GM18502 (cell line): ENCODE measurements at regions not wholly inside any gene's neighbourhood (a gene's known extent, or its start where the extent isn't known, plus 50 kb on each side); places are given as distances from the start of the nearest gene placed in this dataset.

ENCODE experiments used
- ATAC-seq: cut with Tn5 transposase; IDR thresholded peaks from one replicate; pipeline ENCODE4 v1.9.1; 2021; ENCODE audit warnings: mild to moderate bottlenecking; ENCODE audit not compliant: unreplicated experiment, poor library complexity

DNA sequence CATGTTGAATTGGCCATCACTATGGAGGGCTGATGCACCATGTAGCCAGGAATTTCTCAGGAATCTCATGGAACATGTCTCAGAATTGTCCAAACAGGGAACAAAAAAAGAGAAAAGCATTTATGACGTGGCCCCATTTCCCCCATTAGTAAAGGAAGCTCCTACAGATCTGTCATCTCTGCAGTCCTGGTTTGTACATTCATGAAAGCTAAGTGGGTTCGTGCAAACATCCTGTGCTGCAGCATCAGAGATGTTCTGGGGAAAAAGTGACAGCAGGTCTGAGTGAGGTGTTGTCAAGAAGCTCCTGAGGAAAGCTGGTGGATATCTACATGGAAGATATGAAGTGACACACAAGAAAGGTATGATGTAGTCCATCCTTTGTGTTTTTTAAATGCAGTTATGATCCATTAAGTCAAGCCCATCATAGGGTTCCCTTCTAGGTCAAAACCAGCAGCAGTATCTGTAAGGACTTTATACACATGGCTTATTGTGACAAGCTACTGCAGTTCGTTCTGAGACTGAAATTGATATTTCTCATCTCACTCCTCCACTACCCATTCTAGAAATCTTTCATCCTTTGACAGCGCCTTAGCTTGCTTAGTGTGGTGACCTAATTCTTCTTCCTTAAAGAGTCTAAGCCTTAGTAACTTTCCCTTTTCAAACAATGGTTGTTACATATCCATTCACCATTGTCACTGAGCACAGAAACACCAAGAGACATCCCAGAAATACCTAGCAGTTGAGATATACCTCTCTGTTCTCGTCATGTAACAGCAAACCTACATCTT is 200.0 kb upstream of the TCF21 start:
- ATAC-seq = no peak

DNA sequence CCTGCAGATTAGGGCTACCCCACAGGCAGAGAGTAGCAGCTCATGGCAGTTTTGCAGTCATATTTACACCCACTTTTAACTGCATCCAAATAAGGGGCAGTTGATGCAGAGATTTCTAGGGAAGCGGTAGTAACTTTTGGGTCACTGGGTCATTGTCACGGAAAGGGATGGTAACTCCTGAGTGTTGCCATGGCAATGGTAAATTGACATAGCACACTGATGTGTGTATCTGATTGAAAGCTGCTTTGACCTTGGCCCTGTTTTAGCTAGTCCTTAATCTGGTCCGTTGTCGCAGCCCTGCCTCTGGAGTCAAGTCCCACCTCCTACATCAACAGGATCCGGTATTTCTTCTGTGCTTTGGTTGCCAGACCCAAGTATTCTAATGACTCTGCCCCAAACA is 199.1 kb upstream of the TCF21 start:
- ATAC-seq = no peak

DNA sequence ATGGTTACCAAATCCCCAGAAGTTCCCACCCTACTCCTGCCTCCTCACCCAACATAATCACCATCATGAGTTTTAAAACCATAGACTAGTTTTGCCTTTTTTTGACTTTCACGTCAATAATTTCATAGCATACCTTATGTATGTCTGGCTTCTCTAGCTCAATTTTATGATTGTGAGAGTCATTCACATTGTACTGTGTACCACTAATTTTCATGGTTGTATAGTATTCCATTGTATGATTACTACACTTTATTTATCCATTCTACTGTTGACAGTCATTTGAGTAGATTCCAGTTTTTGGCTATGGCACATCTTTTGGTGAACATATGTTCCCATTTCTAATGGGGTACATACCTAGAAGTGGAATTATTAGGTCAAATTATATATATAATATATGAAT is 195.3 kb upstream of the TCF21 start:
- ATAC-seq = no peak

DNA sequence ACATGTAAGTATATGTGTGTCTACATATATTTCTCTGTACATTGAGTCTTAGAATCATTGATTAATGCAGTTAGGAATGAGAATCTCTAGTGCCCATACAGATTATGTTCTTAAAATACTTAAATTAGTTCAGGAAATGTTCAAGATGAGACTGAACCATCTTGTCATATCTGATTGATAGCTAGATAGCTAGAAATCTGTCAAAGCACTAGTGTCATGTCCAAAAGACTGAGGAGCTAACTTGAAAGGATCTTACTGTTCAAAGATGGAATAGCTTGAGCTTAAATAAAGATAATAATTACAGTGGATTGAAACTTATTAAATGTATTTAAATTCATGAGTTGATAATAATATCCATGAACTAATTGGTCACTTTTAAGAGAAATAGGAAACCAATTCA is 191.7 kb upstream of the TCF21 start:
- ATAC-seq = no peak

DNA sequence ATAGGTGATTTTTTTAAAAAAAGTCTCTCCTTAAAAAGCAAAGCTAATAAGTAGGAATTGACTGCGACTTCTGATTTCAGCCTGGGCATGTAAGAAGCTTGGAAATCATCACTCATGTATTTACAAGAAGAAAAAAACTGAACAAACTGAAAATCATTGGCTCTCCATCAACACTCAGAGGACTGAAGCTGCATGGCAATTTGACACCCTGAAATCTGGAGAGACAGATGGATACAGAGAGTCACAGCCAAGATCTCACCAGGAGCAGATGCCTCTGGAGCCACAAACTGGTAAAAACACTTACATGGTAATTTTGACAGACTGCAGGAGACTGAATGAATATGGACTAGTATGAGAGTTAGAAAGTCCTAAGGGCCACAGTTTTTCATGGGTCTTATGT is 191.2 kb upstream of the TCF21 start:
- no peak for ATAC-seq

DNA sequence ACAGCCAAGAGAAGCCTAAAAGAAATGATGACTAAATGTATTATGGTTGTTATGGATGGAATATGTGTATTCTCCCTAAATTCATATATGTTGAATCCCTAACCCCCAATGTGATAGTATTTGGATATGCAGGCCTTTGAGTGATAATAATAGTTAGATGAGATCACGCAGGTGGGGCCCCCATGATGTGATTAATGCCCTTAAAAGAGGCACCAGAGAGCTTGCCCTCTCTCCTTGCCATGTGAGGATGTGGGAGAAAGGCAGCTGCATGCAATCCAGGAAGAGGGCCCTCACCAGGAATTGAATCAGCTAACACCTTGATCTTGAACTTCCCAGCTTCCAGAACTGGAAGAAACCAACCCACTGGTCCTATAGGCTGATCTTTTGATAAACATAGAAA is 190.6 kb upstream of the TCF21 start:
- no peak for ATAC-seq

DNA sequence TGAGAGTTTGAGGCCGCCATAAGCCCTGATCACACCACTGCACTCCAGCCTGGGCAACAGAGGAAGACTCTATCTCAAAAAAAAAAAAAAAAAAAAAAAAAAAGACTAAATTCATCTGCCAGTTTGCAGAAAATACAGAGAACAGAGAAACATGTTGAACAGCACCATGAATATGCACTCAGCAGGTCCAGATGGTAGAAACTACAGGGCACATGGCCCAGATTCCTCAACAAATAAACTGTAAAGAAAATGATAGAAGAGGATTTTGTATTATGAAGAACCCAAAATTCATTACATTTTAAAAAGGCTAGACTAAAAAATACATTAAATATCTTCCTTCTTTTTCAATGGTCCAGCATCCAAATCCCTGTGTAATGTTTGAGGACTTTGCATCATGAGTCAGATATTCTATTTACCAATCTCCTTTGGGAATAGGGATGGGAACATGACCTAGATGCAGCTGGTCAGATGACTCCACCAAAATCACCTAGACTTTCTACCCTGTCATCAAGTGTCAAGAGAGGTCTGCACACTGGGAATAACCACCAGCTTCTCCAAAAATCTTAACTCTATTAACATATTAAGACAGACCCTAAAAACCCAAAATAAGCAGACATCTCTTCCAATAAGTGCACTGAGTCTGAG is 189.1 kb upstream of the TCF21 start:
- no peak for ATAC-seq

DNA sequence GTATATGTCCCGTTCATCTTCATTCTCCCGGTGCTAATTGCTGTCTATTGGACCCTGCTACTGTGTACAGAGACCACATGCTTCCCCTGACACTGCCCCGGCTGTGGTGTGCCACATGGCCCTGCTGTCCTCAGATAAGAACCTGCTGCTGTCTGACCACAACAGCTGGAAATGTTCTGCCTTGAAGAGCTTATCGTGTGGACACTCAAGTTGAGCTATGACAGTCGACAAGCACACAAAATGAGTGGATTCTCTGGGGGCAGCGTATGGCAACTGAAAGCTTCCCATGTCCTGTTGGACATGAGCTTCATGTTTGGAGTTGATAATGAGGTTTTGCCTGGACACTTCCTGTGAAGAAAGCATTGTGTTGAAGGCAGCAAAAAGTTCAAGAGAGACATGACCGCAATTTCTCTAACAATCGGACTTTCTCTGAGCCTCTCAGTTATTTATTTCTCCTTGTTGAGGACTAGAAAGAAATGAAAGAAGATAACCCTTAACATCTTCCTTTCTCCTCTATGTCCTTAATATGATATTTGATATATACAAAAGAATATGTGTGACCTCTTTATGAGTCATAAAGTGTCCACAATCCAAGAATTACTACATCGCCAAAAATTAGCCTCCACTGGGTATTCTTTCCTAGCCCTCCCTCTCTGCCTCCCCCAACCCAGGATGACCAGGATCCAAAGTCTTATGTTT is 187.1 kb upstream of the TCF21 start:
- no peak for ATAC-seq

DNA sequence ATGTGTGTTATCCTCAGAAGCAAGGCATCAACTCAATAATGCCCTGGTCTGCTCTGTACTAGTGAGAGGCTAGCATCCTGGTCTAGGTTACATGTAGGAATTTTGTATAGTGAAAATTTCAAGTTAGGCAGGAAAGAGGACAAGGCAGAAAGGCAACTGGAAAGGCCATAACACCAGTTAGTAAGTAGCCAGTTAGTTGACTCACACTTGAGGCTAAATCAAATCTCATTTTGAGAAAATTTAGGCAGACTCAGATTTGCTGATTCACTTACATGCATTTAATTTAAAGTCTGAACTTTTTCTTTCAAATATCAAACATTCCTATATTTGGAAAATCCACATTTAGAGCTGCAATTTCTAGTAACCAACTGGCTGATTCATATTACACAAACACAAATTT is 184.5 kb upstream of the TCF21 start:
- no peak for ATAC-seq

DNA sequence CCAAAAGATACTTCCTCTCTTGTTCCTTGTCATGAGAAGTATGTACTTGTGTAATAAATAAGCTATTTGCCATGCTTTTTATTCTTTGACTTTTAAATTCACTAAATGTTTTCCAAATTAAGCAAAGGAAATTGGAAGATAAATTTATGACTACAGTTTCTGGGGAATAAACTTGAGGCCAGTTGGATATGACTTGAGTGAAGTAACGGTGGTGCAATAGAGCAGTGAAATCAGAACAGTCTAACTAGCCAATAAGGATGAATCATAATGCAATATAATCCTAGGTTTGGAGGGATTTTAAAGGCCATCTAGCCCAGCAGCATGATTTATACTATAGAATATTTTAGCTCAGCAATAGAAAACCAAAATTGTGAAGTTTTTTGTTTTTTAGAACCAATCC is 183.8 kb upstream of the TCF21 start:
- no peak for ATAC-seq

DNA sequence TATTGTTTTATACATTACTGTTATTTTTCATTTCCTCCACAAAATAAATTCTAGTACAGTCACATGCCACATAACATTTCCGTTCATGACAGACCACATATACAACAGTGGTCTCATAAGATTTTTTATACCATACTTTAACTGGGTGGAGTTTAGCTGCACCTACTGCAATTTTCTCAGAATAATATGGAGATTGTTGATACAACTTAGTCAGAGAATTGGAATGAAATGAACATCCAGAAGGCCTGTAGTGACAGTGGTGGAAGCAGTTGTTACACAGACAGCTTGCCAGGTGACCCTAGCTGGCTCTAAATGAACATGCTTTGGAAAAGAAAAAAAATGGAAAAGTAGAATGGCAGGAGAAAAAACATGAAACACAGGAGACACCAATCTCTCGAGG is 183.2 kb upstream of the TCF21 start:
- no peak for ATAC-seq

DNA sequence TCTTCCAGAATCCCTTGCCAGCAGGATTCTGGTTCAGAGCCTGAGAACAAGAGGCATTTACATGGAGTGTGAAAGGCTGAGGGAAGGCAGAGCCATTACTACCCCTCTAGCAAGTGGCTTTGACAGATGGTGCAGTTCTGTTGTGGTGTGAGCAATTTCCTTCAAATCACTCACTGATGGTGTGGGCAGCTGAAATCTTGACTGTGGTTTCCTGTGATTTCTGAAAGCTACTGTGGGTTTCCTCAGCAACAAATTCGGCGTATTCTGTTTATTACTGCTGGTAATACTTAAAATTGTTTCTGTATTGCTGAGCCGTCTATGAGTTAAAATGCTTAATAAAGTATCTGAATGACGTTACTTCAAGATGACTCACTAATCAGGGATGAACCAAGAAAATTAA is 181.5 kb upstream of the TCF21 start:
- ATAC-seq = peak; percentile 76

DNA sequence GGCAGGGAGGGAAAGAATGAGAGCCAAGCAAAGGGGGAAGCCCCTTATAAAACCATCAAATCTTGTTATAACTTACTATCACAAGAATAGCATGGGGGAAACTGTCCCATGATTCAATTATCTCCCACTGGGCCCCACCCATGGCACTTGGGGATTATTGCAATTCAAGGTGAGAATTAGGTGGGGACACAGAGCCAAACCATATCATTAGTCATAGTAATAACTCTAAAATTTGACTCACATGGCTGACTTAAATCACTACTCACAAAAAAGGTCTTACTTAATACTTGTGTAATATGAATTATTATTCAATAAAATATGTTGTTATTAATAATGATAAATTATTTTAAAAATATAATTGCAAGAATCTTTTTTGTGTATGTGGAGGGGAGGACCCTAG is 178.1 kb upstream of the TCF21 start:
- no peak for ATAC-seq

DNA sequence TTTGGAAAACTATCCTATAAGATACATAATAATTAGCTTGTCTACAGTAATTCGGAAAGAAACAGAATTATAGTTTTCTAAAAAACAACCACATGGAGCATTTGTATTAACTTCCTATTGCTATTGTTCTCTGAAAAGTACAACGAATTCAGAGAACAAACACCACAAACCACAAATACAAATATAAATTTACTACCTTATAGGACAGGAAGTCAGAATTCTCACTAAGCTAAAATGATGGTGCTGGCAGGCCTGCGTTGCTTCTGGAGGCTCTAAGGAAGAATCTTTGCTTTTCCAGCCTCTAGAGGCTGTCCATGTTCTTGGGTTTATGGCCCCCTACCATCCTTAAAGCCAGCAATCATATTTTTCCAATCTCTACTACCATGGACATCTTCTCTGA is 173.6 kb upstream of the TCF21 start:
- no peak for ATAC-seq

DNA sequence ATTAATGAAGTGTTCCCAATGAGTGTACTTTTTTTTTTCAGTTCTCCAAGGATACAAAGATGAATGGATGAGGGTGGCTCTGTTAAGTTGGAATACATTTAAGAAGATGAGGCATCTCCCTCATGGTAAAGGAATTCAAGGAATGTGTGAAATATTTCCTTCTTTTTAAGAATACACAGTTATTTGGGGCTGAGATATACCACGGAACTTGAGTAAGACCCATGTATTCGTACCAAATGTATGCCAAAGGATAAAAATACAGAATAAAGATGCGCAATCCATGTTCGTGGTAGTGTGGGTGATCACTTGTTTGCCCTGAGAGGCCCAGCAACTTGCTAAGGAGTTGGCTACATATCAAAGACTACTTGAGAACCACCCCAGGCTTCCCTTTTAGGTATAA is 164.2 kb upstream of the TCF21 start:
- no peak for ATAC-seq

DNA sequence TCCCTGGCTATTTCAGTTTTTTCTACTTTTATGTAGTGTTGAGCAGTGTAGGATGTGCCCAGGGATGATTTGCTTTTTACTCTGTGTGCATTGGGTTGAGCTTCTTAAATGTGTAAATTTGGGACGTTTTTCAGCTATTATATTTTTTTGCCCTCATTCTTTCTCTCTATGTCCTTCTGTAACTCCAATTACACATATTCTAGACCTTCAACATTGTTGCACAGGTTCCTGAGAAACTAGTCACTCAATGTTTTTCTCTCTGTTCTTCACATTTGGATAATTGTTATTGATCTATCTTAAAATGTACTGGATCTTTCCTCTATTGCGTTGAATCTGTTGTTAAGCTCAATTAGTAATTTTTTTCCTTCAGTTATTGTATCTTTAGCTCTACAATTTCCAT is 162.7 kb upstream of the TCF21 start:
- no peak for ATAC-seq

DNA sequence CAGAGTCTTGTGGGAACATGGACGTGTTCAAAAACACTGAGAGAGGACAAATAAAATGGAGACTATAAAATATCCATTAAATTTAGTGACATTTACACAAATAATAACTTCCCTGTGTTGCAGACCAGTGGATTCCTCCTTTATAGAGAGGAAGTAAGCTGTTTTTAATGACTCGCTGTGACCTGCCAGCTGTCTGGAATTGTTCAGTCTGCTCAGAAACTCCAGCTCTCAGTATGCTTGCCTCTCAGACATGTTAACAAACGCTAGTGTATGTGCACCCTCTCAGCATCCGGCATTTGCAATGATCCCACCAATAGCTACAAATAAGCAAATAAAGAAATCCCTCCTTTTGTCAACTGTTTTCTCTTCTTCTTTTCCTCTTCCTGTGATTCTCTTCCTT is 158.0 kb upstream of the TCF21 start:
- ATAC-seq = no peak

DNA sequence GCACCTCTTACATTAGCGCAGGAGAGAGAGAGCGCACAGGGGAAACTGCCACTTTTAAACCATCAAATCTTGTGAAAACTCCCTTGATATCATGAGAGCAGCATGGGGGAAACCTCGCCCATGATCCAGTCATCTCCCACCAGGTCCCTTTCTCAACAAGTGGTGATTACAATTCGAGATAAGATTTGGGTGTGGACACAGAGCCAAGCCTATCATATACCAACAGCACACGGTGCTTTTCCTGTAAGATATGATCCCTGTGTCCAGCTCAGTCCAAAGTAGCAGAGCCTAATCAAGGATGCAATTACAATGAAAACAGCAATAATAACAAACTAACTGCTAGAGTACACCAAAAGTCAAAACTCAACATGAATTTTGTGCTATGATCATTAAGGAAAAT is 148.7 kb upstream of the TCF21 start:
- ATAC-seq = no peak

DNA sequence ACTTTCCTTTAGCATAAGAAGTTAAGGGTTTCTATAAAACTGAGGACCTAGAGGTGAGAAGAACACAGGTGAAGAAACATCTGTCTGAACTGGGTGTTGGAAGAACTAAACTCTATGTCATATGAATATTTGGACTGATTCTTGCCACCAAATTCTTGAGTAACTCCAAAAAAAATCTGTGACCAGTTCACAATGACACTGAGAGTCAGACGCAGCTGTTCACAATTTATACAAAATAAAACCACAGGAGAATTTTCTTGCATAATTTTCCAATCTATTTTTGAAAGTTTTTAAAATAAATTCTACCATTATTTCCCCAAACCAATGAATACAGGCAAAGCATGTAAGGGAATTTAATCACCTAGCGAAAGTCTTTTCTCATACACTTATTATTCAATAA is 148.1 kb upstream of the TCF21 start:
- no peak for ATAC-seq

DNA sequence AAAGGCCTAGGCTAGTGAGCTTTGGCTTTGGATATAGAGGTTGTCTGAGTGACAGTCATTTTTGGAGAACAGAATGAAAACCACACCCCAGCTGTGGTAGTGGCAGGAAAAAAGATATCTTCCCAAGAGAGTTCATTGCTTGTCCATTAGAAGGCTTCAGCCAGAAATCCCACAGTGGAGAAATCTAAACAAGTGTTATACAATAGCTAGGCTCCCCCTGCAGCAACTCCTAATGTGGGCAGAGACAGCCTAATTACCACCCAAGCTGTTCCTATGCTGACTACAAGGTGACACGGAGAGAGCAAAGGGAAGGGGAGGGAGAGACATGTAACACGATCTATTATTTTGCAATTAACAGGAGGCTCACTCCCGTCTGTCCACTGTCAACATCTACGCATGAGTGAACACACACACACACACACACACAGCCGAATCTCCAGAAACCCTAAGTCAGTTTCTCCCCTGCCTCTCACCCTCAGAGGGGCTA is 147.5 kb upstream of the TCF21 start:
- ATAC-seq = no peak

DNA sequence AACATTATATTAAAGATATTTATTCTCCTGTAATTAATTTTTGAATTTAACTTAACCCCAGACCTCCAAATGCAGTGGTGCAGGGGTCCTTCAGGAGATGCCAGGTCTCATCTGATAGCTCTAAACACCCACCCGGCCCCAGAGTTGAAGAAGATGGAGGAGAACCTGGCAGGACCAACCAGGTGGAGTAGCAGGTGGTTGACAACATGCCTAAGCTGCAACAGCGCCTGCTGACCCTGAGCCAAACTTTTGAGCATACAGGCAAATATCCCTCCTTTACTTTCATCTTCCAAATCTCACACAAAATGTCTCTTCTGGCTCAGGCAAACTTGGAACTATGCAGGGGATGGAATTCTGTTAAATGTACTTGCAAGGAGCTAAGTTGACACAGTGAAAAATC is 145.3 kb upstream of the TCF21 start:
- ATAC-seq = no peak

DNA sequence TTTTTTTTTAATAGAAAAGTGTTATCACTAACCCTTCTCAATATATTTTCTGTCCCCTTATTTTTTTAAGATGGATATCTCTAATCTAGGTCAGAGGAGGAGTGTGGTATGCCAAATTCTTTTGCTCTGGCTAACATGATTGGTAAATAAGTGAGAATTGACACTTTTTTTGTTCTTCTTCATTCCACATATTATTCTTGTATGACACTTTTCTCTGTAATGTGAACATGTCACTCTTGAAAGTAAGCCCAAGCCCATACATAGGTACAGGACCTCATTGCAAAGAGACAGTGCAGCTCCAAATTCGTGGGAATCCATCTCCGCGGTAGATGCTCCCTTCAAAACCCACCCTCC is 142.5 kb upstream of the TCF21 start:
- ATAC-seq = no peak
